ENCODE measurements at regions not wholly inside any gene's neighbourhood (a gene's known extent, or its start where the extent isn't known, plus 50 kb on each side); places are given as distances from the start of the nearest gene placed in this dataset.
"Not testable (repeated sequence)": the region's sequence is repeated elsewhere in the genome, so short reads cannot be mapped to it uniquely, and the experiment has no call there.

- Histone ChIP-seq H3K27me3 (no peaks in the 10 kb centered on the region), H3K36me3 (no peaks in the 10 kb centered on the region), H3K4me3 (no peak overlapping the region), H3K9me3 (no peaks in the 10 kb centered on the region)
- DNase-seq = no peak
These were observed 104.0 kb downstream of the SLC25A47 start for GRCh38 chr14:100427166-100427565.

- DNase-seq = peak; percentile 39
- H3K9me3 ChIP-seq = no peaks in the 10 kb centered on the region
- no peaks in the 10 kb centered on the region for H3K27me3 ChIP-seq
- no peak overlapping the region for H3K4me3 ChIP-seq
- H3K36me3 ChIP-seq = no peaks in the 10 kb centered on the region
These were observed 105.6 kb downstream of the SLC25A47 start for GRCh38 chr14:100428727-100429126.

GRCh38 chr14:100429537-100429936, 106.4 kb downstream of the SLC25A47 start:
- DNase-seq = no peak
- H3K36me3 ChIP-seq = no peaks in the 10 kb centered on the region
- H3K9me3 ChIP-seq = no peaks in the 10 kb centered on the region
- no peak overlapping the region for H3K4me3 ChIP-seq
- H3K27me3 ChIP-seq = no peaks in the 10 kb centered on the region

DNA sequence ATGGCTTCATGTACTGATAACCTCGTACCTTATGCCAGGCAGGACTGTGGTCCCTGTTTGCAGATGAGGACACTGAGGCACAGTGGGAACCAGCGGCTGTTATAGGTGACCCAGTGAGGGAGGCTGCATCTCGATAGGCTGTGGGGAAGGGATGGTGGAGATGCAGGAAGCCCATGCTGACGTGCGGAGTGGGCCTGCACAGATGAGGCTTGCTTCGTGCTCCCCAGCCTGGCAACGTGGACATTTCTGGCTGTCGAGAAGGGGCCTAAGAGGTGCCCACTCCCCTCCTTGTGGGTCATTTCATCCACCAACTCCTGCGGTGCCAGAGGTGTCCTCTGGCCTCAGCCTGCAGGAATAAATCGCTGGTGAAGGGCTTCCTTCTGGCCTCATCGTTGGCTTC, 107.4 kb downstream of the SLC25A47 start:
- Histone ChIP-seq H3K36me3 (no peaks in the 10 kb centered on the region), H3K9me3 (no peaks in the 10 kb centered on the region), H3K4me3 (no peak overlapping the region), H3K27me3 (no peaks in the 10 kb centered on the region)
- no peak for DNase-seq

GRCh38 chr14:100431461-100431860, 108.3 kb downstream of the SLC25A47 start:
- H3K9me3 ChIP-seq, H3K4me3 ChIP-seq, H3K27me3 ChIP-seq, H3K36me3 ChIP-seq, DNase-seq: not testable (repeated sequence)

- Histone ChIP-seq H3K27me3 (no peaks in the 10 kb centered on the region), H3K36me3 (no peaks in the 10 kb centered on the region), H3K9me3 (no peaks in the 10 kb centered on the region), H3K4me3 (no peak overlapping the region)
- no peak for DNase-seq
These were observed 109.7 kb downstream of the SLC25A47 start for GRCh38 chr14:100432652-100433427.

DNA sequence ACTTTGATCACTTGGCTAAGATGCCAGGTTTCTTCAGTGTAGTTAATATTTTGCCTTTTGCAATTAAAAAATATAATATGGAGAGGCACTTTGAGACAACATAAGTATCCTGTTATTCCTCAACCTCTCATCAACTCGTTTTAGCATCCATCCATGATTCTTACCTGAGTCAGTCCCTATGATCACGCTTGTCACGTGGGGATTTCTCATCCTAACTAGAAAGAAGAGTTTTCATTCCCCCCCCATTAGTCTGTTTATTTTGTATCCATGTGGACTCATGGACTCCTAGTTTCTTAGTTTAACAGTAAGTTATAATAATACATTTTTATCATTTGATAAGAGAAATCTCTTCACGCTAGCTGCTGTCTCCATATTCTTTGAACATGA, 110.3 kb downstream of the SLC25A47 start:
- DNase-seq = no peak
- Histone ChIP-seq H3K27me3 (no peaks in the 10 kb centered on the region), H3K36me3 (no peaks in the 10 kb centered on the region), H3K4me3 (no peak overlapping the region), H3K9me3 (no peaks in the 10 kb centered on the region)

GRCh38 chr14:100434033-100434601, 111.0 kb downstream of the SLC25A47 start:
- H3K4me3 ChIP-seq = no peak overlapping the region
- H3K36me3 ChIP-seq = no peaks in the 10 kb centered on the region
- H3K9me3 ChIP-seq = no peaks in the 10 kb centered on the region
- no peak for DNase-seq
- no peaks in the 10 kb centered on the region for H3K27me3 ChIP-seq

DNA sequence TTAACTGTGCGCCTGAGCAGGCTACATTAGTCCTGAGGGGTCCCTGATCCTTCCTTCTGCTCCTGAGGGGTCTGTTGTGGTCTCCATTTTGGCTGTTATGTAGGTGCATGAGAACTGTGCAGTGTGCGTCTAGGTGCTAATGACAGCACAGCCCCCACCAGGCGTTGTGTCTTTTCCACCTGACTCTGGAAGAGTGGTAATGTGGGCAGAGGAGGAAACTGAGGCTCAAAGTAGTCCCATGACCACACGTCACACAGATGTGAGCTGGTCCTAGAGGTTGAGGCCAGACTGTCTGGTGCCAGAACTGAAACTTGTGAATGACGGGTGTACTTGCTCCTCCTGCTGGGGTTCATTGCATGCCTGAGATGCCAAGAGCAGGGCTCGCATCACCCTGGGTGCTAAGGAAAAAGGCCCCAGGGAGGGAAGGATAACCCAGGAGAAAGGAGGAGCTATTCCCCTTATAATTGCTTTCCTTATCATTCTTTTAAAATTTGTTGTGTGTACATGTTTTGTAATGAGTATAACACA, 111.8 kb downstream of the SLC25A47 start:
- Histone ChIP-seq H3K36me3 (no peaks in the 10 kb centered on the region), H3K9me3 (no peaks in the 10 kb centered on the region), H3K4me3 (no peak overlapping the region), H3K27me3 (no peaks in the 10 kb centered on the region)
- no peak for DNase-seq

- Histone ChIP-seq H3K36me3 (no peaks in the 10 kb centered on the region), H3K9me3 (no peaks in the 10 kb centered on the region), H3K4me3 (no peak overlapping the region), H3K27me3 (no peaks in the 10 kb centered on the region)
- no peak for DNase-seq
These were observed 112.3 kb downstream of the SLC25A47 start for GRCh38 chr14:100435459-100435858.

DNA sequence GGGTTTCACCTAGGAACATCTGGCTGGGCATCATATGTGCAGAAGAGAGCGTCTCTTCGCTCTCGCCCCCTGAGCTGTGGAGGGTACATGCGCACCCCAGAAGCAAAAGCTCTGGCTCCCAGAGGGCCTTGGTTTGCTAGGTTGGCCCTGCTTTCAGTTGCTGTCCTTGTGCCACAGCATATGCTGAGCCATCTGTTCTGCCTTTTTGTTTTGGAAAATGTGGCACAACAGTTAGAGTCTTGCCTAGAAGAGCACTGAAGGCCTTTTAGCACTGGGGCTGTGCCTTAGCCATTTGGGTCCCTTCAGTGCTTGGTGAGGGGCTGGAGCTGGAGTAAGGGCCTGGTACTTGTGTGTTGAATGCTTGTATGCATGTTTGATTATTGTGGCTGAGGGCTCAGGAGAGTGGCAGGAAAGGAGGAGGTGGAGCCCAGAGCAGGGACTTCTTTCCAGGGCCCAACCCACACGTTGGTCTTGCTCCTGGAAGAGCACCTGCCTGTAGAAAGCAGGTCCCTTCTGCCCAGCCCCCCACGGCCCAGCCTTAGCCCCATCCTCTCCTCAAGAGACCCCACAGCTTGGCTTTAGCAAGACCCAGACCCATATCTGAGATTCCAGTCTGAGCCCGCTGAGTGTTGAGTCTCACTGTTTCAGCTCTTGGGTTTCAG, 113.7 kb downstream of the SLC25A47 start:
- no peaks in the 10 kb centered on the region for H3K36me3 ChIP-seq
- no peaks in the 10 kb centered on the region for H3K27me3 ChIP-seq
- H3K9me3 ChIP-seq = no peaks in the 10 kb centered on the region
- no peak for DNase-seq
- H3K4me3 ChIP-seq = no peak overlapping the region

- H3K9me3 ChIP-seq = no peaks in the 10 kb centered on the region
- no peak for DNase-seq
- H3K4me3 ChIP-seq = no peak overlapping the region
- no peaks in the 10 kb centered on the region for H3K27me3 ChIP-seq
- H3K36me3 ChIP-seq = no peaks in the 10 kb centered on the region
These were observed 115.1 kb downstream of the SLC25A47 start for GRCh38 chr14:100438271-100438670.

DNA sequence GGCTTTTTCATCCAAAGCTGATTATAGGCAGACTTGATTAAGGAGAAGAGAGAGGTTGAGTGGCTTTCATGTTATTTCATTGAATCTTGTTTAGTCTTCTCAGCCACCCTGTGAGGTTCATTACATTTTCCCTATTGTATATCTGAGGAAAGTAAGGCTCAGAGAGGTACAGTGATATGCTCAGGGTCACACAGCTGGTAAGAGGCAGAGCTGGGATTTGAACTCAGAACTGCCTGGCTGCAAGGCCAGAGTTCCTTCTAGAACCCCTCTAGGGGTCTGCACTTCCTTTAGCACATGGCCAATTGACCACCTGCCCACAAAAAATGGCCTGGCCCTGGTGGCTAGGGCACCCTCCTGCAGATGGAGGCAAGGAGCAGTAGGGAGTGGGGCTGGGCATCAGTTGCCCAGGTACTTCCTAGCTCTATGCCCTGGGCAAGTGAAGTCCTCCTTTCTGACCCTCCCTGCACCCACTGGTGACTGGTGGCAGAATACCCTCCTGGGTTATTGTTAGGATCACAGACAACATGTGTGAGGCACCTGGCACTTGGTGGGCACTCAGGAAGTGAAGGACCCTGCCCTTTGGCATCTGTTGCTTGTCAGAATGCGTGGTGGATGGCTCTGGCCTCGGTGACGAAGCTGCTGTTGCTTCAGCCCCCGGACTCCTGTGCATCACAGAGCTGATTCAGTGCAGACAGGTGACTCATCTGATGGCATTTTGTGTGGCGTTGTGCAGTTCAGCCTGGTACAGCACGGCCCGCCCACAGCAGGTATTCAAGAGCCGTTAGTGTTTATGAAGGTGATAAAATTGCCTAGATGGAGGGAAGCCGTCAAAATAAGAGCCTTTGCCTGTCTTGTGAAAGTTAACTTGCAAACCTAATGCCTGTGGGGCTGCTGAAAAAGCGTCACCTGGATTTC, 115.8 kb downstream of the SLC25A47 start:
- Histone ChIP-seq H3K36me3 (no peaks in the 10 kb centered on the region), H3K4me3 (no peak overlapping the region)
- DNase-seq = peak; percentile 63

GRCh38 chr14:100439781-100440180, 116.6 kb downstream of the SLC25A47 start:
- H3K4me3 ChIP-seq = no peak overlapping the region
- no peak for DNase-seq

More for the DNA sequence above, 115.8 kb downstream of the SLC25A47 start:
- Histone ChIP-seq H3K9me3 (no peaks in the 10 kb centered on the region), H3K27me3 (no peaks in the 10 kb centered on the region)

DNA sequence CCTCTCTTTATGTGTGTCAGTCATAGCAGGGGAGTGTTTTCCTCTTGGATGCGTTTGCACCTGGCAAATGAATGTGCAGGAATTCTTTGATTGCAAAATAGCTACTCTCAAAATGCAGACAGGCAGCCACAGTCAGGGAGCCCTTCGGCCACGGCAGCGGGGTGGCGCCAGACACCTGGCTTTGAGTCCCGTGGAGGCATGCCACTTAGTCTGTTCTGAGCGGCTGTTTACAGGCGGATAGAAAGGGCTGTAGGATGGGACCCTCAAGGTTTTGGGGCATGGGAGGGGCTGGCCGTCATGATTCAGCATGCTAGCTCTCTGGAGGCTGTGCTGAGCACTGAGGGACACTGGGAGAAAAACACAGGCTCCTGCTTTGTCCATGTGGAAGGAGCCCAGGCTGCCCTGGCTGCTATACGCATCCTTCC, 117.1 kb downstream of the SLC25A47 start:
- Histone ChIP-seq H3K9me3 (no peaks in the 10 kb centered on the region), H3K27me3 (no peaks in the 10 kb centered on the region), H3K36me3 (no peaks in the 10 kb centered on the region), H3K4me3 (no peak overlapping the region)
- peak; percentile 65 for DNase-seq

More at GRCh38 chr14:100439781-100440180, 116.6 kb downstream of the SLC25A47 start:
- H3K9me3 ChIP-seq = no peaks in the 10 kb centered on the region
- no peaks in the 10 kb centered on the region for H3K27me3 ChIP-seq
- no peaks in the 10 kb centered on the region for H3K36me3 ChIP-seq

DNA sequence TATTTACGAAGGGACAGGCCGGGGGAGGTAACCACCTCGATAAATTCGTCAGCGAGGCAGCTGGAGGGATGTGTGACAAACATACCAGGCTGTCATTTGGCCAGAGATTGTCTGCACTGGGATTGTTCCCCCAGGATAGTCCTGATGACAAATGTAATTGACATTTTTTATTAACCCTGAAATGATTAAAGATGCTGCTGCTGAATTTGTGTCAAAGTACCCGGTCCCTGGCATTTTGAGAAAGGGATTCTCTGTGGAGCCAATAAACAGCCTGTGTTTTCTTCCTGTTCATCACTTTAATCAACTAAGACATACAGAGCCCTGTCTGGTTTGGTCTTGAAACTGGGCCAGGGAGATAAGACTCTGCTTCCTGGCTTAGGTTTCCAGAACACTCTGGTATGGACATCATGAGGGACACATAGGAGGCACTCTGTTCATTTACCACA, 117.6 kb downstream of the SLC25A47 start:
- no peak for DNase-seq
- H3K9me3 ChIP-seq = no peaks in the 10 kb centered on the region
- H3K36me3 ChIP-seq = no peaks in the 10 kb centered on the region
- no peak overlapping the region for H3K4me3 ChIP-seq
- no peaks in the 10 kb centered on the region for H3K27me3 ChIP-seq
